ENCODE measurements at regions not wholly inside any gene's neighbourhood (a gene's known extent, or its start where the extent isn't known, plus 50 kb on each side); places are given as distances from the start of the nearest gene placed in this dataset.

DNA sequence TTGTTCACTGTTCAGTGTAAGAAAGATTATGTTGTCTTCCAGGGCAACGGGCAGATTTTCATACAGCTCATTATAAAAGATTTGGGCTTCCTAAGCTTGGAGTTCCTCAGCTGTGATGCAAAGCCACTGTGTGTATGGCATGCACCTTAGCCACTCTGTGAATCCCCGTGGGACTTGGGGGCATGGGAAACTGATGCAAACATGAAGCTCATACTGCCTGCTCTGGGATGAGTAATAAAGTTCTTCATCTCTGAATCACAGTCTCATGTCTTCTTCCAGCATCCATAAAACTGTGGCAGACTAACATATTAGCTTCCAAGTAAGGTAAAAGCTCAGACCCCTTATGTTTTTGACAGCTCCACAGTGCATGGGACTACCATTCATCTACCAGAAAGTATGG, 154.3 kb upstream of the RORA start:
- TF ChIP-seq TEAD1 (CRISPR knock-in tag; IDR thresholded peaks at IDR 0.05), result no peak
- TF ChIP-seq, protein P1, sequence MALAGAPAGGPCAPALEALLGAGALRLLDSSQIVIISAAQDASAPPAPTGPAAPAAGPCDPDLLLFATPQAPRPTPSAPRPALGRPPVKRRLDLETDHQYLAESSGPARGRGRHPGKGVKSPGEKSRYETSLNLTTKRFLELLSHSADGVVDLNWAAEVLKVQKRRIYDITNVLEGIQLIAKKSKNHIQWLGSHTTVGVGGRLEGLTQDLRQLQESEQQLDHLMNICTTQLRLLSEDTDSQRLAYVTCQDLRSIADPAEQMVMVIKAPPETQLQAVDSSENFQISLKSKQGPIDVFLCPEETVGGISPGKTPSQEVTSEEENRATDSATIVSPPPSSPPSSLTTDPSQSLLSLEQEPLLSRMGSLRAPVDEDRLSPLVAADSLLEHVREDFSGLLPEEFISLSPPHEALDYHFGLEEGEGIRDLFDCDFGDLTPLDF (CRISPR knock-in tag; IDR thresholded peaks at IDR 0.05), result no peak
- no peak for TF ChIP-seq FOXK1 (CRISPR knock-in tag; IDR thresholded peaks at IDR 0.05)
- TF ChIP-seq MXD4 (CRISPR knock-in tag; IDR thresholded peaks at IDR 0.05; ENCODE audit: borderline replicate concordance), result no peak
- TF ChIP-seq ZNF263 (CRISPR knock-in tag; IDR thresholded peaks at IDR 0.05; ENCODE audit: low read depth), result no peak
- TF ChIP-seq NR2C2 (CRISPR knock-in tag; IDR thresholded peaks at IDR 0.05), result no peak
- no peak for TF ChIP-seq NFE2L1 (CRISPR knock-in tag; IDR thresholded peaks at IDR 0.05)
- TF ChIP-seq, protein P2, sequence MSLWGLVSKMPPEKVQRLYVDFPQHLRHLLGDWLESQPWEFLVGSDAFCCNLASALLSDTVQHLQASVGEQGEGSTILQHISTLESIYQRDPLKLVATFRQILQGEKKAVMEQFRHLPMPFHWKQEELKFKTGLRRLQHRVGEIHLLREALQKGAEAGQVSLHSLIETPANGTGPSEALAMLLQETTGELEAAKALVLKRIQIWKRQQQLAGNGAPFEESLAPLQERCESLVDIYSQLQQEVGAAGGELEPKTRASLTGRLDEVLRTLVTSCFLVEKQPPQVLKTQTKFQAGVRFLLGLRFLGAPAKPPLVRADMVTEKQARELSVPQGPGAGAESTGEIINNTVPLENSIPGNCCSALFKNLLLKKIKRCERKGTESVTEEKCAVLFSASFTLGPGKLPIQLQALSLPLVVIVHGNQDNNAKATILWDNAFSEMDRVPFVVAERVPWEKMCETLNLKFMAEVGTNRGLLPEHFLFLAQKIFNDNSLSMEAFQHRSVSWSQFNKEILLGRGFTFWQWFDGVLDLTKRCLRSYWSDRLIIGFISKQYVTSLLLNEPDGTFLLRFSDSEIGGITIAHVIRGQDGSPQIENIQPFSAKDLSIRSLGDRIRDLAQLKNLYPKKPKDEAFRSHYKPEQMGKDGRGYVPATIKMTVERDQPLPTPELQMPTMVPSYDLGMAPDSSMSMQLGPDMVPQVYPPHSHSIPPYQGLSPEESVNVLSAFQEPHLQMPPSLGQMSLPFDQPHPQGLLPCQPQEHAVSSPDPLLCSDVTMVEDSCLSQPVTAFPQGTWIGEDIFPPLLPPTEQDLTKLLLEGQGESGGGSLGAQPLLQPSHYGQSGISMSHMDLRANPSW (CRISPR knock-in tag; conservative IDR thresholded peaks at IDR 0.05; ENCODE audit: low read depth), result no peak
- TF ChIP-seq, protein P3, sequence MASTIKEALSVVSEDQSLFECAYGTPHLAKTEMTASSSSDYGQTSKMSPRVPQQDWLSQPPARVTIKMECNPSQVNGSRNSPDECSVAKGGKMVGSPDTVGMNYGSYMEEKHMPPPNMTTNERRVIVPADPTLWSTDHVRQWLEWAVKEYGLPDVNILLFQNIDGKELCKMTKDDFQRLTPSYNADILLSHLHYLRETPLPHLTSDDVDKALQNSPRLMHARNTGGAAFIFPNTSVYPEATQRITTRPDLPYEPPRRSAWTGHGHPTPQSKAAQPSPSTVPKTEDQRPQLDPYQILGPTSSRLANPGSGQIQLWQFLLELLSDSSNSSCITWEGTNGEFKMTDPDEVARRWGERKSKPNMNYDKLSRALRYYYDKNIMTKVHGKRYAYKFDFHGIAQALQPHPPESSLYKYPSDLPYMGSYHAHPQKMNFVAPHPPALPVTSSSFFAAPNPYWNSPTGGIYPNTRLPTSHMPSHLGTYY (CRISPR knock-in tag; IDR thresholded peaks at IDR 0.05), result no peak
- no peak for TF ChIP-seq ZNF416 (CRISPR knock-in tag; IDR thresholded peaks at IDR 0.05)
- TF ChIP-seq, protein P4, sequence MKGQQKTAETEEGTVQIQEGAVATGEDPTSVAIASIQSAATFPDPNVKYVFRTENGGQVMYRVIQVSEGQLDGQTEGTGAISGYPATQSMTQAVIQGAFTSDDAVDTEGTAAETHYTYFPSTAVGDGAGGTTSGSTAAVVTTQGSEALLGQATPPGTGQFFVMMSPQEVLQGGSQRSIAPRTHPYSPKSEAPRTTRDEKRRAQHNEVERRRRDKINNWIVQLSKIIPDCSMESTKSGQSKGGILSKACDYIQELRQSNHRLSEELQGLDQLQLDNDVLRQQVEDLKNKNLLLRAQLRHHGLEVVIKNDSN (CRISPR knock-in tag; IDR thresholded peaks at IDR 0.05), result no peak
- TF ChIP-seq SP1 (CRISPR knock-in tag; conservative IDR thresholded peaks at IDR 0.05), result no peak
- TF ChIP-seq NR3C1 (CRISPR knock-in tag; conservative IDR thresholded peaks at IDR 0.05; ENCODE audit: low read depth), result no peak
- TF ChIP-seq, protein P5, sequence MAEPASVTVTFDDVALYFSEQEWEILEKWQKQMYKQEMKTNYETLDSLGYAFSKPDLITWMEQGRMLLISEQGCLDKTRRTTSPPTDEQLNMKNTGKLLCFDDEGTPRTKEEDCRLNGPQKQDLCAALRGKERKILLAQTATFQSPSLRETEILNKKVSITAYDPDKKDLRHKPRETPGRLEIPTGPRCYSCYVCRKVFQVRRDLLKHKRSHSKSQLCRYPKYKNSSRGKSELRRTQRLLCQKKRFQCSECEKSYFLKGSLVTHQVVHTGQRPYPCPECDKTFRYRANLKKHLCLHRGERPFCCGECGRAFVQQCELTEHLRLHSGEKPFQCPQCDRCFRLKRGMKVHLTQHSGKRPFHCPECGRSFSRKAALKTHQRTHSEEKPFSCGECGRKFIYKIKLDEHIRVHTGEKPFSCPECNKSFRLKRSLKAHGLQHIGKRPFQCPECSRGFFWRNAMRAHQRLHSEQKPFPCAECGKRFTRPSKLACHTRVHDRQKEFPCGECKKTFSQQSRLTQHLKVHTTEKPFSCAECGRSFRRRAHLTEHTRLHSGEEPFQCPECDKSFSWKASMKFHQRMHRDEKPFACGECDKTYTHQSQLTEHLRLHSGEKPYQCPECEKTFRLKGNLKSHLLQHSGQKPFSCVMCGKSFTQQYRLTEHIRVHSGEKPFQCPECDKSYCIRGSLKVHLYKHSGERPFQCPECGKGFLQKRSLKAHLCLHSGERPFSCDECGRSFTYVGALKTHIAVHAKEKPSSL (CRISPR knock-in tag; conservative IDR thresholded peaks at IDR 0.05), result no peak
- Mint-ChIP-seq H3K36me3 (no peaks in the 10 kb centered on the region), H3K4me3 (no peak overlapping the region), H3K27me3 (ENCODE audit: low read depth) (no peaks in the 10 kb centered on the region), H3K27ac (no peak overlapping the region), H3K4me1 (peaks cover 11% of the 10 kb centered on the region), H3K9me3 (peaks cover 25% of the 10 kb centered on the region)
- POLR2A ChIA-PET, result no interaction called here
- CTCF ChIA-PET, result interaction anchor here (0.6 kb wide), 1 partner anchor 1109 kb away, joined by 4 read pairs; no protein-coding TSS in a partner anchor
- ATAC-seq (no peak), DNase-seq (ENCODE audit: low spot score) (no peak)

DNA sequence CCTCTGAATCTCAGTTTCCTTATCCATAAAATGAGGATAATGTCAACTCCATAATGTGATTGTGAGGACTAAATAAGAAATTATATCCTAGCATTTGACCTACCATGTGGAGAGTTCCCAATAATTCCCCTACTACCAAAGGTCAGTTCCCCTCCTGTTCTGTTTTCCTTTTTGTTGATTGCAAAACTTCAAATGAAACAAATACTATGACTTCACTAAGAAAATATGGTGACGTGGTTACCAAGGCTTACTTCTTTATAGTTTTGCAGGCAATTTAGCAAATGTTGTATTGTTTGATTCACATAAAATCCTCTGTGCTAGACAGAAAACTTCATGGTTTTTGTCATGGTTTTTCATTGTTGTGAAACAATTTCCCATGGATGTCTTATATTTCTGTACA, 153.8 kb upstream of the RORA start:
- ChIA-PET POLR2A (no interaction called here), CTCF (no interaction called here)
- Mint-ChIP-seq H3K27me3 (ENCODE audit: low read depth) (no peaks in the 10 kb centered on the region), H3K36me3 (no peaks in the 10 kb centered on the region), H3K27ac (no peak overlapping the region), H3K4me3 (no peak overlapping the region), H3K4me1 (peaks cover 11% of the 10 kb centered on the region), H3K9me3 (peaks cover 22% of the 10 kb centered on the region)
- DNase-seq (ENCODE audit: low spot score) (no peak), ATAC-seq (no peak)
- TF ChIP-seq, protein P6, sequence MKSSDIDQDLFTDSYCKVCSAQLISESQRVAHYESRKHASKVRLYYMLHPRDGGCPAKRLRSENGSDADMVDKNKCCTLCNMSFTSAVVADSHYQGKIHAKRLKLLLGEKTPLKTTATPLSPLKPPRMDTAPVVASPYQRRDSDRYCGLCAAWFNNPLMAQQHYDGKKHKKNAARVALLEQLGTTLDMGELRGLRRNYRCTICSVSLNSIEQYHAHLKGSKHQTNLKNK (CRISPR knock-in tag; IDR thresholded peaks at IDR 0.05), result no peak
- TF ChIP-seq GTF2I (CRISPR knock-in tag; conservative IDR thresholded peaks at IDR 0.05) (no peak), OVOL2 (CRISPR knock-in tag; IDR thresholded peaks at IDR 0.05; ENCODE audit: borderline replicate concordance) (no peak)
- TF ChIP-seq, protein P7, sequence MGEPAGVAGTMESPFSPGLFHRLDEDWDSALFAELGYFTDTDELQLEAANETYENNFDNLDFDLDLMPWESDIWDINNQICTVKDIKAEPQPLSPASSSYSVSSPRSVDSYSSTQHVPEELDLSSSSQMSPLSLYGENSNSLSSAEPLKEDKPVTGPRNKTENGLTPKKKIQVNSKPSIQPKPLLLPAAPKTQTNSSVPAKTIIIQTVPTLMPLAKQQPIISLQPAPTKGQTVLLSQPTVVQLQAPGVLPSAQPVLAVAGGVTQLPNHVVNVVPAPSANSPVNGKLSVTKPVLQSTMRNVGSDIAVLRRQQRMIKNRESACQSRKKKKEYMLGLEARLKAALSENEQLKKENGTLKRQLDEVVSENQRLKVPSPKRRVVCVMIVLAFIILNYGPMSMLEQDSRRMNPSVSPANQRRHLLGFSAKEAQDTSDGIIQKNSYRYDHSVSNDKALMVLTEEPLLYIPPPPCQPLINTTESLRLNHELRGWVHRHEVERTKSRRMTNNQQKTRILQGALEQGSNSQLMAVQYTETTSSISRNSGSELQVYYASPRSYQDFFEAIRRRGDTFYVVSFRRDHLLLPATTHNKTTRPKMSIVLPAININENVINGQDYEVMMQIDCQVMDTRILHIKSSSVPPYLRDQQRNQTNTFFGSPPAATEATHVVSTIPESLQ (CRISPR knock-in tag; IDR thresholded peaks at IDR 0.05), result no peak
- TF ChIP-seq, protein P8, sequence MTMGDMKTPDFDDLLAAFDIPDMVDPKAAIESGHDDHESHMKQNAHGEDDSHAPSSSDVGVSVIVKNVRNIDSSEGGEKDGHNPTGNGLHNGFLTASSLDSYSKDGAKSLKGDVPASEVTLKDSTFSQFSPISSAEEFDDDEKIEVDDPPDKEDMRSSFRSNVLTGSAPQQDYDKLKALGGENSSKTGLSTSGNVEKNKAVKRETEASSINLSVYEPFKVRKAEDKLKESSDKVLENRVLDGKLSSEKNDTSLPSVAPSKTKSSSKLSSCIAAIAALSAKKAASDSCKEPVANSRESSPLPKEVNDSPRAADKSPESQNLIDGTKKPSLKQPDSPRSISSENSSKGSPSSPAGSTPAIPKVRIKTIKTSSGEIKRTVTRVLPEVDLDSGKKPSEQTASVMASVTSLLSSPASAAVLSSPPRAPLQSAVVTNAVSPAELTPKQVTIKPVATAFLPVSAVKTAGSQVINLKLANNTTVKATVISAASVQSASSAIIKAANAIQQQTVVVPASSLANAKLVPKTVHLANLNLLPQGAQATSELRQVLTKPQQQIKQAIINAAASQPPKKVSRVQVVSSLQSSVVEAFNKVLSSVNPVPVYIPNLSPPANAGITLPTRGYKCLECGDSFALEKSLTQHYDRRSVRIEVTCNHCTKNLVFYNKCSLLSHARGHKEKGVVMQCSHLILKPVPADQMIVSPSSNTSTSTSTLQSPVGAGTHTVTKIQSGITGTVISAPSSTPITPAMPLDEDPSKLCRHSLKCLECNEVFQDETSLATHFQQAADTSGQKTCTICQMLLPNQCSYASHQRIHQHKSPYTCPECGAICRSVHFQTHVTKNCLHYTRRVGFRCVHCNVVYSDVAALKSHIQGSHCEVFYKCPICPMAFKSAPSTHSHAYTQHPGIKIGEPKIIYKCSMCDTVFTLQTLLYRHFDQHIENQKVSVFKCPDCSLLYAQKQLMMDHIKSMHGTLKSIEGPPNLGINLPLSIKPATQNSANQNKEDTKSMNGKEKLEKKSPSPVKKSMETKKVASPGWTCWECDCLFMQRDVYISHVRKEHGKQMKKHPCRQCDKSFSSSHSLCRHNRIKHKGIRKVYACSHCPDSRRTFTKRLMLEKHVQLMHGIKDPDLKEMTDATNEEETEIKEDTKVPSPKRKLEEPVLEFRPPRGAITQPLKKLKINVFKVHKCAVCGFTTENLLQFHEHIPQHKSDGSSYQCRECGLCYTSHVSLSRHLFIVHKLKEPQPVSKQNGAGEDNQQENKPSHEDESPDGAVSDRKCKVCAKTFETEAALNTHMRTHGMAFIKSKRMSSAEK (CRISPR knock-in tag; IDR thresholded peaks at IDR 0.05; ENCODE audit: borderline replicate concordance), result no peak

Measured in WTC11 (cell line).